Amygdala (tissue), 56 donors: ENCODE measurements at regions not wholly inside any gene's neighbourhood (a gene's known extent, or its start where the extent isn't known, plus 50 kb on each side); places are given as distances from the start of the nearest gene placed in this dataset.
A peak's percentile ranks its signal among the peaks of the same experiment; 100 is the strongest.

Experiments used
- DNase-seq, 56 donors: peaks; one replicate each; lab custom pipeline; 2025; lab: John Stamatoyannopoulos, UW

- DNase-seq = no peak
Observed at GRCh38 chr5:174606646-174607045, 117.7 kb upstream of the MSX2 start.

DNA sequence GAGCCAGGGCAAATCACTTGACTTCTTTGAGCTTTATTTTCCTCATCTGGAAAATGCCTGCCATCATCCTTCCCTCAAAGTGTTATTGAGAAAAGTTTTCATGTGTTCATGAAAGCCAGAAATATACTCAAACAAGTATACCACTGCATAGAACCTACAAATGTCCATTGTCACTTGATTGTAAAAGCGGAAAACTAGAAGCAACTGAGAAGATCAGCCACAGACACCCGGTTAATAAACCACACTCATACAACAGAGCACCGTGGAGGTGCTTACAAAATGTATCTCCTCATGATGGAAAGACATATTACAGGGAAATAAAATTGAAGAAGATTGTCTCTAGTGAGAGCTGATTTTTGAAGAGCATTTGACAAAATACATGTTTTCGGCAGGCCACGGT lies 117.2 kb upstream of the MSX2 start:
- no peak for DNase-seq

DNA sequence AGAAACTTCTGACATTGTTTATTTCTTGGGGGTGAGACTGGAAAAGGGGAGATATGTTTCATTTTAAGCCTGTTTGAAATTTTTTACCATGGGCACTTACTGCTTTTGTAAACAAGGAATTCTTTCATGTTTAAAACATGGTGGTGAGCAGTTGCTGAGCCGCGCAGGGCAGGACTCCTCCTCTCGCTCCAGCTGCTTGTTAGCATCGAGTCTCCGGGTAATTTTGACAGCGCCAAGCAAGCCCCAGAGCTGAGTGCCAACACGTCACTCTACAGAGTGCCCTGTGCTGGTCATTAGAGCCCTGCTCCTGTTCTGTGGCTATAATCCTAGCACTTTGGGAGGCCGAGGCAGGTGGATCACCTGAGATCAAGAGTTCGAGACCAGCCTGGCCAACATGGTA lies 116.5 kb upstream of the MSX2 start:
- no peak for DNase-seq

GRCh38 chr5:174608631-174609097 lies 115.7 kb upstream of the MSX2 start:
- DNase-seq = peak in 25 of 56 donors; percentile 2 to 57 (median 9)

DNA sequence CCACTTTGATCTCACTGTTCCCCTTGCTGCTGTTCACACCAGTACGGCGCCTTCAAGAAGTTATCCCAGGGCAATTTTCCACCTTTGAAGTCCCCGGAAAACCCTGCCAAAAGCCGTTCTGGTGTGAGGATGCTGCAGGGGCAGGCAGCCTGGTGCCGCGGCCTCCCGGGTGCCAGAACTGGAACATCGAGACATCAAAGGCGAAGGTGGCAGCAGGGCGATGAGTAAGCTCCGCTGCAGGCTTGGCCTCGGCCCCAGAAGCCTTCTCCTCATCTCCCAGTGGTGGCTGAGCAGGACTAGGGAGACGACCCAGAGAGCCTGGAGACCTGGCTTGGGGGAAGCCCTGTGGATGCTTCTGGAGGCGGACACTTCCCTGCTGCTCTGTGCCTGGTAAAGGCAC lies 115.3 kb upstream of the MSX2 start:
- peak in 1 of 56 donors; percentile 4 for DNase-seq

GRCh38 chr5:174610968-174611367 lies 113.4 kb upstream of the MSX2 start:
- DNase-seq = no peak

- DNase-seq = no peak
Observed at GRCh38 chr5:174612686-174613085, 111.7 kb upstream of the MSX2 start.

DNA sequence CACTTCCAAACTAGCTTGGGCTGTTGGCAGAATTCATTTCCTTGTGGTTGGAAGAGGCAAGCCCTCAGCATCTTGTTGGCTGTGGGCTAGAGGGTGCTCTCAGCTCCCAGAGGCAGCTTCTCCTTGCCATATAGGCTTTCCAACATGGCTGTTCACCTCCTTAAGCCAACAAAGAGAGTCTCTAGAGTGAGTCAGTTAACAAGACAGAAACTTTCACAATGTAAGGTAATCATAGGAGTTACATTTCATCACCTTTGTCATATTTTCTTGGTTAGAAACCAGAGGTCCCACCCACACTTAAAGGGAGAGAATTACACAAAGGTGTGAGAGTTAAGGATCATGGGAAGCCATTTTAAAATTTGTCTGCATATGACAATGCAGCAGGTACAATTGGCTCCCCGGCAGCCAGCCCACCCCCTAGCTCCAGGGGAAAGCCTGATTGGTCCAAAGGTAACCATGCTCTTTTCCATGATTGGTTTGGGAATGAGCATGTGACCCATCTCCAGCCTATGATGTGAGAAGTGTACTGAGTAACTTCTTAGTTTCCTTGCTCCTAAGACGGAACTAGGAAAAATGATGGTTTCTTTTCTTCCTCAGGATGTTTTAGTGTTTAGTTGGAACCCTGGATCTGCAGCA lies 109.8 kb upstream of the MSX2 start:
- no peak for DNase-seq

DNA sequence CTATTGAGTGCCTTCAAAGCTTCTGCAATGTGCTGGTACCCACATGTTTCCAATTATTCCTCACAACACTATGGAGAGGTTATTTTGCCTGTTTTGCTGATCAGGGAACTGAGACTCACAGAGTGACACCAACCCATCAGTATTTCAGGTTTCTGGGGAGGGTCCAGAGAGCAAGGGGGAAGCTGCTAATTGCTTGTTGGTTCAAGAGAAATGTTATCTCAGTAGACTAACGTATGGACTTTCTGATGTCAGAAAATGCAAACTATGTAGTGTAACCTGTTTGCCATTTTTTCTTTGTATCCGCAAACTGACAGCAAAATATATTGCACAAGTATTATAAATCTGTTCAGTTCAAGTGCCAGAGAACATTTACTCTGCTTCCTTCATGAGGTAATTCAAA lies 108.3 kb upstream of the MSX2 start:
- DNase-seq = no peak

DNA sequence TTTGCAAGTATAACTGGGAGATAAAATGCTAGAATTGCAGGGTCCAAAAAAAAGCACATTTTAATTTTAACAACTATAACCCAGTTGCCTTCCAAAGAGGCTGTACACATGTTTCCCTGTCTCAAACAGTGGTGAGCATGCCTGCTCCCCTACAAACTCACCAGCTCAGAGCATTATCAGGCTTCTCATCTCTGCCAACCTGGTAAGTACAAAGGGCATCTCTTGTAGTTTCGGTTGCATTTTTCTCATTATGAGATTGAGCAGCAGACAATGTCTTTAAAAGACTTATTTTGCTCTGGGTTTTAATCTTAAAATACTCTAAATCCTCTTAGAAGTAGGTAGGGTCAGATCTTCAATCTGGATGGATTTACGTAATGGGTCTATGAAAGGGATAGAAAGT lies 107.1 kb upstream of the MSX2 start:
- no peak for DNase-seq

- no peak for DNase-seq
Observed at GRCh38 chr5:174617910-174618309, 106.5 kb upstream of the MSX2 start.

- no peak for DNase-seq
Observed at GRCh38 chr5:174618589-174618988, 105.8 kb upstream of the MSX2 start.

GRCh38 chr5:174622067-174622466 lies 102.3 kb upstream of the MSX2 start:
- DNase-seq = no peak

GRCh38 chr5:174623018-174623417 lies 101.4 kb upstream of the MSX2 start:
- no peak for DNase-seq

GRCh38 chr5:174623433-174624019 lies 100.9 kb upstream of the MSX2 start:
- DNase-seq = no peak

GRCh38 chr5:174624733-174625522 lies 99.5 kb upstream of the MSX2 start:
- no peak for DNase-seq

DNA sequence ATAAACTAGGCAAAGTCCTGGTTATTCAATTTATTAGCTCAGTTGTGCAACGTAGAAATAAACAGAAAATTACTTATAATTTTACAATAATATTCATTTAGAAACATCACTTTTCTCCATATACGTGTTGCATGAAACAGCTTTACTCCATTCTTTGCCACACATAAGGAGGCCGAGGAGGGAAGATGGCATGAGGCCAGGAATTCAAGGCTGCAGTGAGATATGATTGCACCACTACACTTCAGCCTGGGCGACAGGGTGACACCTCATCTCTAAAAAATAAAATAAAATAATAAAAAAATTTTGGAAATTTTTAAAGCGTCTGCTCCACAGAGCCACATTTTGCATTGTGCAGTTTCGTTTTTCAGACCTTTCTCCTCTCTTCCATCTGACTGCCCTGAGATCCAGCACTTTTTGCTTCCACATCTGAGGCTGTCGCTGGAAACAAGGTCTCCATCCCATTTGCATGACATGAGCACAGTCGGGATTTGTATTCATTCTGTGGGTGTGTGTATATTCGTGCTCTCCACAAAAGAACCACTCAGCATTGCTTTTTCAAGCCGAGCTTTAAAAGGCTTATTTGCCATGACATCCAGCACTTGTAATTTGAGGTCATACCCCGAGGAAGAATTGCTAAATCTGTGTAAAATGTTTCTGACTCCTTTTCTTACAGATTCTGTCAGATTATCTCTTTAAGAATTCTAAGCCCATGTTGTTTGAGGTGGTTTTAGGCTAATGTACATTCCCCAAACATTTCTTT lies 98.6 kb upstream of the MSX2 start:
- DNase-seq = peak in 2 of 56 donors; percentile 1 to 13

DNA sequence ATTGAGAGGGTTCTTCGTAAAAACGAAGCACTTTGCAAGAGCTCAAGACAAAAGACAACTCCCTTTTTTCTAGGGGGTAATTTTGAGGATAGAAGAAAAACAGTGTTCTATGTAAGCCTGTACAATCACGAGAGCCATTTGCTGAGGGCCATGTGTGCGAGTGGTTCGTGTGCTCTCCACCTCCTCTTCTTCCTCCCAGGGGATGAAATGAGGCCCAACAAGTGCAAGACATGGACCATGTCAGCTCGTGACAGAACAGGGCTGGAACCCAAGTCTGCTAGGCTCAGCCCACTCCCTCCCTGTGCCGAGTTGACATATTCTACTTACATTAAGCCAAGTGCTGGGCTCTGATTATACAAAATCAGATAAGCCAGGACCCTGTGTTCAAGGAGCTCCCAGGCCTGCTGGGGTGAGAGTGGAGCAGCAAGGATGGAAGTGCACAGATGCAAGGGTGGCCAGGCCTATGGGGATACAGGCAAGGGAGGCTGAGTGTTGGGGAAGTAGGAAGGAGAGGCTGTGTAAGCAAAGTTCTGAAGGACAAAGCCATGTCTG lies 97.9 kb upstream of the MSX2 start:
- no peak for DNase-seq

DNA sequence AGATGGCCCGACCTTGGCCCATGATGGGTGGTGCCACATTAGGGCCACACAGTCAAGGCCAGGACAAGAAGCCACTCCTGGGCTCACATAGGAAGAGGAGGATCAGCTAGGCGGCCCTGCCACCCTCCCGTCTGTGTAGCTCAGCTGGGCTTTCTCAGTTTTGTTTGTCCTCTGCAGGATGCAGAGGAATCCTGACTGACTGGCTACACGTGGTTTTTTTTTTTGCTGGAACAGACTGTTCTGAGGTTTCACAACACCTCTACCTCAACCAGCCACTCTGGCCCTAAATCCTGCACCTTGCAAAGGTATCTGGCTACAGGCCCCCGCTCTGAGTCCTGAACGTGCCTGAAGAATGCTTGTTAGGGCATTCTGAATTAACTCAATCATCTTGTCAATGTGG lies 88.3 kb upstream of the MSX2 start:
- no peak for DNase-seq

- DNase-seq = no peak
Observed at GRCh38 chr5:174642816-174643405, 81.5 kb upstream of the MSX2 start.
